NB4 (cell line): ENCODE measurements at regions not wholly inside any gene's neighbourhood (a gene's known extent, or its start where the extent isn't known, plus 50 kb on each side); places are given as distances from the start of the nearest gene placed in this dataset.

ENCODE experiments used
- MYC ChIP-seq: IDR thresholded peaks from 2 replicates; pipeline ENCODE4 v1.6.1; 2011; ENCODE audit warnings: low read depth, low read length
- POLR2A ChIP-seq: IDR thresholded peaks from 2 replicates; pipeline ENCODE4 v1.6.1; 2011; ENCODE audit warnings: mild to moderate bottlenecking; ENCODE audit not compliant: insufficient read length; ENCODE audit errors: extremely low read depth
- TF ChIP-seq, protein P1 (sequence below): IDR thresholded peaks from one replicate; pipeline ENCODE4 v1.5.1; 2012; ENCODE audit warnings: low read depth, low read length
- TF ChIP-seq, protein P2 (sequence below): IDR thresholded peaks from 2 replicates; pipeline ENCODE4 v1.6.1; 2011; ENCODE audit warnings: low read depth, low read length

DNA sequence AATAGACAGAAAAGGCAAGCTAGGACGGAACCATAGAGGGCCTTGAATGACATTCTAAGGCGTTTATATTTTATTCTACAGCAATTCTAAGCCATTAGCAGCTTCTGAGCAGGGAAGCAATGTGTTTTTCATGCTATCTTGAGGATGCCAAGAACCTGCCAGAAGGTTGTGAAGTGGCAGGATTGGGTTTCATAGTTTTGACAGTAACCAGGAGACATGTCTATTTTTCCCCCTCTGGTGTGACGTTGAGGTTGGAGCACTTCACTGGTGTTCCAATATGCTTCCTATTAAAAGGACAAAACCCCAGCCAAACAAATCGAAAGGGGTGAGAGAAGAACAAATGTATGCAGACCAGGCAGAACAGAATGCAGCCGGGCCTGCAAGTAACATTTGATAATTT is 148.2 kb downstream of the SPATA19 start:
- TF ChIP-seq, protein P1, sequence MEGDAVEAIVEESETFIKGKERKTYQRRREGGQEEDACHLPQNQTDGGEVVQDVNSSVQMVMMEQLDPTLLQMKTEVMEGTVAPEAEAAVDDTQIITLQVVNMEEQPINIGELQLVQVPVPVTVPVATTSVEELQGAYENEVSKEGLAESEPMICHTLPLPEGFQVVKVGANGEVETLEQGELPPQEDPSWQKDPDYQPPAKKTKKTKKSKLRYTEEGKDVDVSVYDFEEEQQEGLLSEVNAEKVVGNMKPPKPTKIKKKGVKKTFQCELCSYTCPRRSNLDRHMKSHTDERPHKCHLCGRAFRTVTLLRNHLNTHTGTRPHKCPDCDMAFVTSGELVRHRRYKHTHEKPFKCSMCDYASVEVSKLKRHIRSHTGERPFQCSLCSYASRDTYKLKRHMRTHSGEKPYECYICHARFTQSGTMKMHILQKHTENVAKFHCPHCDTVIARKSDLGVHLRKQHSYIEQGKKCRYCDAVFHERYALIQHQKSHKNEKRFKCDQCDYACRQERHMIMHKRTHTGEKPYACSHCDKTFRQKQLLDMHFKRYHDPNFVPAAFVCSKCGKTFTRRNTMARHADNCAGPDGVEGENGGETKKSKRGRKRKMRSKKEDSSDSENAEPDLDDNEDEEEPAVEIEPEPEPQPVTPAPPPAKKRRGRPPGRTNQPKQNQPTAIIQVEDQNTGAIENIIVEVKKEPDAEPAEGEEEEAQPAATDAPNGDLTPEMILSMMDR, result no peak
- TF ChIP-seq MYC (no peak), POLR2A (no peak)
- TF ChIP-seq, protein P2, sequence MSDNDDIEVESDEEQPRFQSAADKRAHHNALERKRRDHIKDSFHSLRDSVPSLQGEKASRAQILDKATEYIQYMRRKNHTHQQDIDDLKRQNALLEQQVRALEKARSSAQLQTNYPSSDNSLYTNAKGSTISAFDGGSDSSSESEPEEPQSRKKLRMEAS, result no peak
